Left kidney (tissue), 1 donor: ENCODE measurements at regions not wholly inside any gene's neighbourhood (a gene's known extent, or its start where the extent isn't known, plus 50 kb on each side); places are given as distances from the start of the nearest gene placed in this dataset.

Source experiments
- DNase-seq: peaks from one replicate; pipeline ENCODE4 v3.0.0-alpha.2; 2013

GRCh38 chr6:14275493-14275851, 157.9 kb downstream of the CD83 start:
- no peak for DNase-seq

GRCh38 chr6:14276071-14276470, 158.5 kb downstream of the CD83 start:
- no peak for DNase-seq

- no peak for DNase-seq
These were observed 159.3 kb downstream of the CD83 start for GRCh38 chr6:14276667-14277404.

GRCh38 chr6:14277405-14277930, 159.9 kb downstream of the CD83 start:
- DNase-seq, result no peak

GRCh38 chr6:14278006-14278405, 160.4 kb downstream of the CD83 start:
- DNase-seq, result no peak

GRCh38 chr6:14278446-14278845, 160.9 kb downstream of the CD83 start:
- DNase-seq, result no peak

GRCh38 chr6:14280006-14280510, 162.5 kb downstream of the CD83 start:
- no peak for DNase-seq

GRCh38 chr6:14280766-14281293, 163.3 kb downstream of the CD83 start:
- no peak for DNase-seq

- DNase-seq, result no peak
These were observed 164.5 kb downstream of the CD83 start for GRCh38 chr6:14281811-14282660.

- DNase-seq, result no peak
These were observed 165.4 kb downstream of the CD83 start for GRCh38 chr6:14282854-14283505.

- no peak for DNase-seq
These were observed 166.1 kb downstream of the CD83 start for GRCh38 chr6:14283600-14284235.

GRCh38 chr6:14284969-14285590, 167.5 kb downstream of the CD83 start:
- DNase-seq, result no peak

- DNase-seq, result no peak
These were observed 168.6 kb downstream of the CD83 start for GRCh38 chr6:14286144-14286543.

- DNase-seq, result no peak
These were observed 169.3 kb downstream of the CD83 start for GRCh38 chr6:14286634-14287428.

GRCh38 chr6:14287707-14288106, 170.1 kb downstream of the CD83 start:
- DNase-seq, result no peak

GRCh38 chr6:14288910-14289309, 171.3 kb downstream of the CD83 start:
- DNase-seq, result no peak

- no peak for DNase-seq
These were observed 172.6 kb downstream of the CD83 start for GRCh38 chr6:14290041-14290771.

GRCh38 chr6:14290772-14291330, 173.3 kb downstream of the CD83 start:
- DNase-seq, result no peak

- no peak for DNase-seq
These were observed 173.8 kb downstream of the CD83 start for GRCh38 chr6:14291331-14291730.
